H1 (cell line): ENCODE measurements at regions not wholly inside any gene's neighbourhood (a gene's known extent, or its start where the extent isn't known, plus 50 kb on each side); places are given as distances from the start of the nearest gene placed in this dataset.

Source experiments
- CTCF ChIA-PET: fragments of 300-600 bp; sonication (Branson Sonifier 250); formaldehyde crosslinking; loops from one replicate; lab custom pipeline; 2021; ENCODE audit not compliant: partially characterized antibody; lab: Charles Lee
- POLR2A ChIA-PET: fragments of 300-600 bp; sonication (Branson Sonifier 250); formaldehyde crosslinking; loops from one replicate; lab custom pipeline; 2021; ENCODE audit warnings: inconsistent platforms; ENCODE audit not compliant: partially characterized antibody; lab: Charles Lee
- DNase-seq, 2 experiments: peaks; one replicate each; pipeline versions ENCODE4 v3.0.0 to v3.0.0-alpha.2; 2010 to 2022; ENCODE audit warnings: low spot score in 2 of 2, low read depth in 1 of 2, mixed read lengths in 1 of 2
- FAIRE-seq: peaks from 2 replicates; lab custom pipeline; 2011; peaks lifted over from hg19 to GRCh38; lab: Jason Lieb, UNC
- H2AFZ ChIP-seq: 2 replicates; pipeline ENCODE4 v1.8.1; 2012; ENCODE audit warnings: low read length, inconsistent platforms
- H2AK5ac ChIP-seq: 2 replicates; pipeline ENCODE4 v1.6.1; 2013; ENCODE audit warnings: low read depth, low read length
- H2BK120ac ChIP-seq: replicated peaks from 2 replicates; pipeline ENCODE3; 2013; ENCODE audit warnings: low read depth, low read length, inconsistent platforms
- H2BK12ac ChIP-seq: 2 replicates; pipeline ENCODE4 v1.6.1; 2013; ENCODE audit warnings: low read depth, low read length
- H2BK15ac ChIP-seq: 2 replicates; pipeline ENCODE4 v1.6.1; 2013; ENCODE audit warnings: low read length
- H2BK20ac ChIP-seq: 2 replicates; pipeline ENCODE4 v1.6.1; 2013; ENCODE audit warnings: low read length
- H2BK5ac ChIP-seq: 2 replicates; pipeline ENCODE4 v1.6.1; 2013; ENCODE audit warnings: low read depth, low read length
- H3K14ac ChIP-seq: 2 replicates; pipeline ENCODE4 v1.6.1; 2013; ENCODE audit warnings: inconsistent platforms; ENCODE audit not compliant: insufficient read length
- H3K18ac ChIP-seq: 2 replicates; pipeline ENCODE4 v1.6.1; 2013; ENCODE audit warnings: low read length; ENCODE audit errors: extremely low read depth
- H3K23ac ChIP-seq: 2 replicates; pipeline ENCODE4 v1.6.1; 2013; ENCODE audit warnings: inconsistent platforms; ENCODE audit not compliant: insufficient read length
- H3K23me2 ChIP-seq: 2 replicates; pipeline ENCODE4 v1.6.1; 2013; ENCODE audit warnings: low read depth, low read length
- H3K27ac ChIP-seq: 2 replicates; pipeline ENCODE4 v1.6.1; 2011; ENCODE audit warnings: low read depth, low read length, inconsistent platforms
- H3K27me3 ChIP-seq, 4 experiments: replicated peaks in 1 of 4; 1 replicate in 1 of 4; 2 replicates in 3 of 4; pipeline versions ENCODE4 v1.6.1 to v1.8.1; 2011 to 2013; ENCODE audit warnings: low read length in 3 of 4, mild to moderate bottlenecking in 3 of 4, inconsistent platforms in 2 of 4, mixed read lengths in 2 of 4, moderate library complexity in 1 of 4; ENCODE audit not compliant: control insufficient read depth in 3 of 4, insufficient read depth in 3 of 4; ENCODE audit errors: extremely low read depth in 1 of 4
- H3K36me3 ChIP-seq, 4 experiments: 2 replicates each; pipeline versions ENCODE4 v1.6.1 to v1.8.1; 2011 to 2013; ENCODE audit warnings: mild to moderate bottlenecking in 4 of 4, low read length in 3 of 4, moderate library complexity in 2 of 4, control low read depth in 1 of 4, inconsistent platforms in 1 of 4; ENCODE audit not compliant: insufficient read depth in 4 of 4, control insufficient read depth in 2 of 4
- H3K4ac ChIP-seq: replicated peaks from 2 replicates; pipeline ENCODE3; 2013; ENCODE audit warnings: low read length, low read depth, mixed read lengths, inconsistent platforms; ENCODE audit not compliant: insufficient read length
- H3K4me1 ChIP-seq, 4 experiments: replicated peaks in 1 of 4; 1 replicate in 1 of 4; 2 replicates in 3 of 4; pipeline versions ENCODE4 v1.6.1 to v1.8.1; 2011 to 2013; ENCODE audit warnings: low read length in 3 of 4, inconsistent platforms in 2 of 4, mixed read lengths in 1 of 4; ENCODE audit not compliant: insufficient read depth in 4 of 4, control insufficient read depth in 3 of 4
- H3K4me2 ChIP-seq, 2 experiments: 2 replicates each; pipeline versions ENCODE4 v1.6.1 to v1.8.1; 2011 to 2013; ENCODE audit warnings: low read depth in 2 of 2, low read length in 2 of 2, control low read depth in 1 of 2, inconsistent platforms in 1 of 2, mild to moderate bottlenecking in 1 of 2; ENCODE audit not compliant: insufficient read depth in 1 of 2
- H3K4me3 ChIP-seq, 4 experiments: fragments of 200-600, 300-600 bp in 1 of 4; sonication (generic), shearing (Covaris generic), sonication (Bioruptor Twin) in 1 of 4; 2 replicates each; pipeline versions ENCODE4 v1.5.1 to v1.8.1; 2011 to 2016; ENCODE audit warnings: low read length in 4 of 4, low read depth in 3 of 4, control low read depth in 2 of 4, inconsistent platforms in 2 of 4, mild to moderate bottlenecking in 2 of 4, mixed read lengths in 1 of 4, moderate library complexity in 1 of 4; ENCODE audit not compliant: insufficient read depth in 2 of 4; ENCODE audit errors: extremely low read depth in 1 of 4
- H3K56ac ChIP-seq: replicated peaks from 2 replicates; pipeline ENCODE3; 2013; ENCODE audit warnings: low read depth, mild to moderate bottlenecking, mixed read lengths, low read length, inconsistent platforms; ENCODE audit not compliant: insufficient read length
- H3K79me1 ChIP-seq: 2 replicates; pipeline ENCODE4 v1.6.1; 2013; ENCODE audit warnings: low read depth, low read length, control low read depth
- H3K79me2 ChIP-seq, 2 experiments: 2 replicates each; pipeline versions ENCODE4 v1.6.1 to v1.8.1; 2012 to 2013; ENCODE audit warnings: low read length in 2 of 2, mild to moderate bottlenecking in 2 of 2, inconsistent platforms in 1 of 2; ENCODE audit not compliant: insufficient read depth in 2 of 2, control insufficient read depth in 1 of 2
- H3K9ac ChIP-seq, 4 experiments: replicated peaks in 1 of 4; 1 replicate in 1 of 4; 2 replicates in 3 of 4; pipeline versions ENCODE4 v1.6.1 to v1.8.1; 2011 to 2013; ENCODE audit warnings: low read depth in 3 of 4, low read length in 3 of 4, control low read depth in 2 of 4, mild to moderate bottlenecking in 2 of 4, moderate library complexity in 2 of 4, inconsistent platforms in 1 of 4; ENCODE audit errors: extremely low read depth in 1 of 4
- H3K9me3 ChIP-seq, 2 experiments: 2 replicates each; pipeline versions ENCODE4 v1.6.1 to v1.8.1; 2012 to 2013; ENCODE audit warnings: mild to moderate bottlenecking in 2 of 2, moderate library complexity in 2 of 2, control low read depth in 1 of 2, inconsistent platforms in 1 of 2, low read depth in 1 of 2, low read length in 1 of 2, mixed read lengths in 1 of 2; ENCODE audit not compliant: insufficient read depth in 2 of 2
- H4K20me1 ChIP-seq, 2 experiments: replicated peaks in 1 of 2; 2 replicates each; pipeline versions ENCODE3 to v1.8.1; 2011 to 2013; ENCODE audit warnings: inconsistent platforms in 2 of 2, low read length in 2 of 2, mild to moderate bottlenecking in 1 of 2; ENCODE audit not compliant: insufficient read depth in 2 of 2, control insufficient read depth in 1 of 2
- H4K5ac ChIP-seq: 2 replicates; pipeline ENCODE4 v1.6.1; 2013; ENCODE audit warnings: low read length, low read depth, mixed read lengths, inconsistent platforms; ENCODE audit not compliant: insufficient read length
- H4K8ac ChIP-seq: 2 replicates; pipeline ENCODE4 v1.8.0; 2013; ENCODE audit warnings: mild to moderate bottlenecking, moderate library complexity, low read length, inconsistent platforms; ENCODE audit not compliant: insufficient read depth; ENCODE audit errors: extremely low read depth
- H4K91ac ChIP-seq: replicated peaks from 2 replicates; pipeline ENCODE3; 2013; ENCODE audit warnings: low read length, mixed read lengths, inconsistent platforms; ENCODE audit not compliant: insufficient read length
- ASH2L ChIP-seq: fragments of 200-600, 300-600 bp; sonication (generic); IDR thresholded peaks from one replicate; pipeline ENCODE4 v1.7.1; 2017; ENCODE audit warnings: low read length
- CTBP2 ChIP-seq: IDR thresholded peaks from 2 replicates; pipeline ENCODE4 v1.7.0; 2011; ENCODE audit warnings: borderline replicate concordance, mild to moderate bottlenecking, moderate library complexity, mixed read lengths, low read length; ENCODE audit not compliant: insufficient read depth, insufficient read length
- GABPA ChIP-seq: IDR thresholded peaks from 2 replicates; pipeline ENCODE4 v1.6.1; 2011; ENCODE audit warnings: mild to moderate bottlenecking, low read length, moderate library complexity, borderline replicate concordance; ENCODE audit not compliant: insufficient read depth
- HDAC2 ChIP-seq, 2 experiments: fragments of 300-600 bp in 1 of 2; sonication (generic) in 1 of 2; IDR thresholded peaks; 2 replicates each; pipeline ENCODE4 v1.6.1; 2011 to 2012; ENCODE audit warnings: low read depth in 2 of 2, low read length in 2 of 2, mild to moderate bottlenecking in 2 of 2, moderate library complexity in 2 of 2, borderline replicate concordance in 1 of 2, inconsistent platforms in 1 of 2
- KDM5A ChIP-seq: fragments of 200-600 bp; IDR thresholded peaks from 2 replicates; pipeline ENCODE4 v1.7.1; 2012; ENCODE audit warnings: mild to moderate bottlenecking, low read length, inconsistent platforms, mixed read lengths
- NANOG ChIP-seq: IDR thresholded peaks from 2 replicates; pipeline ENCODE4 v1.6.1; 2011; ENCODE audit warnings: low read length, low read depth, mild to moderate bottlenecking, inconsistent platforms; ENCODE audit not compliant: insufficient read depth, poor library complexity, severe bottlenecking
- SIN3A ChIP-seq, 2 experiments: IDR thresholded peaks in 1 of 2; conservative IDR thresholded peaks in 1 of 2; 2 replicates each; pipeline ENCODE4 v1.6.1; 2011 to 2012; ENCODE audit warnings: low read length in 2 of 2, improper control_type of control experiment in 1 of 2, low read depth in 1 of 2, mild to moderate bottlenecking in 1 of 2
- SP4 ChIP-seq: IDR thresholded peaks from 2 replicates; pipeline ENCODE4 v1.6.1; 2012; ENCODE audit warnings: low read length, inconsistent platforms

- no peak overlapping the region for H3K4me3 ChIP-seq
- peaks cover 3 to 11% of the 10 kb centered on the region in 2 experiments for H3K9me3 ChIP-seq
- H3K27ac ChIP-seq, result no peak overlapping the region
- H2BK15ac ChIP-seq, result no peak overlapping the region
- no peak overlapping the region for H3K14ac ChIP-seq
- H3K79me1 ChIP-seq, result no peaks in the 10 kb centered on the region
- H3K79me2 ChIP-seq, result no peaks in the 10 kb centered on the region
- FAIRE-seq (no peak), DNase-seq (no peak)
- no peaks in the 10 kb centered on the region for H4K20me1 ChIP-seq
- no peak overlapping the region for H2AK5ac ChIP-seq
- H3K23me2 ChIP-seq, result no peaks in the 10 kb centered on the region
- H3K4me1 ChIP-seq, result no peaks in the 10 kb centered on the region
- H2AFZ ChIP-seq, result no peak overlapping the region
- CTCF ChIA-PET, result no interaction called here
- no peaks in the 10 kb centered on the region; a peak in 1 of 7 replicates for H3K27me3 ChIP-seq
- H2BK20ac ChIP-seq, result no peak overlapping the region
- POLR2A ChIA-PET, result no interaction called here
- no peak overlapping the region for H4K5ac ChIP-seq
- TF ChIP-seq NANOG (no peak), CTBP2 (no peak), KDM5A (no peak), SIN3A (conservative IDR thresholded peaks at IDR 0.05 in 1 of 2, IDR thresholded peaks at IDR 0.05 in 1 of 2; ENCODE audit: low read depth in 1 of 2, low read length in 2 of 2) (no peak), HDAC2 (IDR thresholded peaks at IDR 0.05; ENCODE audit: borderline replicate concordance in 1 of 2, low read depth in 2 of 2, low read length in 2 of 2) (no peak), SP4 (no peak), GABPA (no peak), ASH2L (no peak)
- H4K8ac ChIP-seq, result no peak overlapping the region
- no peak overlapping the region for H3K9ac ChIP-seq
- no peak overlapping the region for H3K4me2 ChIP-seq
- H3K56ac ChIP-seq, result no peak overlapping the region
- H2BK120ac ChIP-seq, result no peak overlapping the region
- H3K18ac ChIP-seq, result no peak overlapping the region
- H2BK5ac ChIP-seq, result no peak overlapping the region
- no peak overlapping the region for H3K4ac ChIP-seq
- 0 out of 8 replicates have a peak, but pooled peaks cover 0 to 2% (median 0%) of the 10 kb centered on the region in 4 experiments for H3K36me3 ChIP-seq
- no peak overlapping the region for H2BK12ac ChIP-seq
- H3K23ac ChIP-seq, result no peak overlapping the region
- no peak overlapping the region for H4K91ac ChIP-seq
Measured at GRCh38 chr2:123614596-123614995, 410.5 kb upstream of the CNTNAP5 start.
